NCI-H2196 treated with DMSO at 0.1 percent for 48 hours (cell line): ENCODE measurements at regions not wholly inside any gene's neighbourhood (a gene's known extent, or its start where the extent isn't known, plus 50 kb on each side); places are given as distances from the start of the nearest gene placed in this dataset.
"Not testable (repeated sequence)": the region's sequence is repeated elsewhere in the genome, so short reads cannot be mapped to it uniquely, and the experiment has no call there.

ENCODE experiments used
- DNase-seq: peaks from one replicate; lab custom pipeline; 2025; ENCODE audit not compliant: unreplicated experiment; lab: John Stamatoyannopoulos, UW

- DNase-seq: no peak
Measured at GRCh38 chr20:22842793-22843192, 192.3 kb upstream of the SSTR4 start.

- no peak for DNase-seq
Measured at GRCh38 chr20:22844959-22845358, 190.2 kb upstream of the SSTR4 start.

- no peak for DNase-seq
Measured at GRCh38 chr20:22846863-22847262, 188.2 kb upstream of the SSTR4 start.

GRCh38 chr20:22848364-22848763 is 186.7 kb upstream of the SSTR4 start:
- DNase-seq: no peak

- DNase-seq: not testable (repeated sequence)
Measured at GRCh38 chr20:22851679-22852346, 183.3 kb upstream of the SSTR4 start.

- DNase-seq: no peak
Measured at GRCh38 chr20:22861231-22861980, 173.7 kb upstream of the SSTR4 start.

- DNase-seq: no peak
Measured at GRCh38 chr20:22861990-22862389, 173.1 kb upstream of the SSTR4 start.

GRCh38 chr20:22862671-22863230 is 172.4 kb upstream of the SSTR4 start:
- no peak for DNase-seq

- no peak for DNase-seq
Measured at GRCh38 chr20:22863826-22864225, 171.3 kb upstream of the SSTR4 start.

- no peak for DNase-seq
Measured at GRCh38 chr20:22866812-22867341, 168.2 kb upstream of the SSTR4 start.

- no peak for DNase-seq
Measured at GRCh38 chr20:22878166-22878565, 156.9 kb upstream of the SSTR4 start.

- no peak for DNase-seq
Measured at GRCh38 chr20:22880277-22880676, 154.8 kb upstream of the SSTR4 start.

- no peak for DNase-seq
Measured at GRCh38 chr20:22887796-22888195, 147.3 kb upstream of the SSTR4 start.

- DNase-seq: no peak
Measured at GRCh38 chr20:22890594-22891300, 144.4 kb upstream of the SSTR4 start.

GRCh38 chr20:22901164-22901563 is 133.9 kb upstream of the SSTR4 start:
- no peak for DNase-seq

GRCh38 chr20:22901921-22902320 is 133.2 kb upstream of the SSTR4 start:
- no peak for DNase-seq

- no peak for DNase-seq
Measured at GRCh38 chr20:22904386-22904785, 130.7 kb upstream of the SSTR4 start.

- no peak for DNase-seq
Measured at GRCh38 chr20:22904905-22905304, 130.2 kb upstream of the SSTR4 start.

GRCh38 chr20:22905658-22906057 is 129.5 kb upstream of the SSTR4 start:
- DNase-seq: no peak

- no peak for DNase-seq
Measured at GRCh38 chr20:22908437-22908836, 126.7 kb upstream of the SSTR4 start.

- no peak for DNase-seq
Measured at GRCh38 chr20:22908944-22909343, 126.2 kb upstream of the SSTR4 start.
